HepG2 (cell line): ENCODE measurements at regions not wholly inside any gene's neighbourhood (a gene's known extent, or its start where the extent isn't known, plus 50 kb on each side); places are given as distances from the start of the nearest gene placed in this dataset.

Source experiments
- ATAC-seq: fragments of 200-7000 bp; cut with Tn5 transposase; 3 replicates; pipeline ENCODE4 v1.9.1; 2020; ENCODE audit warnings: mild to moderate bottlenecking, moderate library complexity
- BruUV-seq: library from RNA; stranded (reverse); fragments of 400-500 nt; replicated peaks from 2 replicates; lab custom pipeline; 2021; lab: Mats Ljungman, UMichigan
- CTCF ChIA-PET: fragments of 300-600 bp; formaldehyde crosslinking; extraction: SDS; loops from one replicate; lab custom pipeline; 2021; ENCODE audit warnings: low total read pairs, inconsistent platforms, low intra/inter-chr PET ratio; lab: Yijun Ruan, JAX
- POLR2A ChIA-PET: fragments of 350-600 bp; sonication (Branson Sonifier 250); formaldehyde crosslinking; loops from one replicate; lab custom pipeline; 2020; ENCODE audit warnings: antibody characterized with exemption, inconsistent platforms; lab: Yijun Ruan, JAX
- DNase-seq: peaks from one replicate; pipeline ENCODE4 v3.0.0-alpha.2; 2015; ENCODE audit warnings: low spot score
- FAIRE-seq: peaks from 3 replicates; lab custom pipeline; 2011; peaks lifted over from hg19 to GRCh38; lab: Jason Lieb, UNC
- H2AFZ ChIP-seq: one replicate; pipeline ENCODE4 v1.6.1; 2011; ENCODE audit warnings: low read length, inconsistent platforms
- H3K27ac ChIP-seq: fragments of 300-600 bp; 3 replicates; pipeline ENCODE4 v1.8.0; 2011; ENCODE audit warnings: mixed run types, mild to moderate bottlenecking, mixed read lengths, low read length, inconsistent platforms; ENCODE audit not compliant: insufficient read depth; ENCODE audit errors: extremely low read length
- H3K27me3 ChIP-seq, 2 experiments: fragments of 200-600 bp in 1 of 2; 2 replicates in 1 of 2; 3 replicates in 1 of 2; pipeline versions ENCODE4 v1.6.0 to v1.8.0; 2011; ENCODE audit warnings: low read length in 2 of 2, mild to moderate bottlenecking in 2 of 2, moderate library complexity in 2 of 2, inconsistent platforms in 1 of 2; ENCODE audit not compliant: insufficient read depth in 2 of 2, control insufficient read depth in 1 of 2
- H3K36me3 ChIP-seq, 2 experiments: fragments of 200-600 bp in 1 of 2; replicated peaks in 1 of 2; 2 replicates in 1 of 2; 3 replicates in 1 of 2; pipeline versions ENCODE4 v1.5.1 to v1.8.0; 2011; ENCODE audit warnings: low read length in 2 of 2, inconsistent platforms in 1 of 2; ENCODE audit not compliant: insufficient read depth in 2 of 2, control insufficient read depth in 1 of 2
- H3K4me1 ChIP-seq: 2 replicates; pipeline ENCODE4 v1.5.1; 2012; ENCODE audit warnings: low read length, inconsistent platforms; ENCODE audit not compliant: insufficient read depth
- H3K4me2 ChIP-seq: 2 replicates; pipeline ENCODE4 v1.6.0; 2011; ENCODE audit warnings: low read depth, low read length, inconsistent platforms
- H3K4me3 ChIP-seq, 3 experiments: fragments of 200-600 bp in 1 of 3; sonication (generic), shearing (Covaris generic) in 1 of 3; replicated peaks in 1 of 3; 2 replicates each; pipeline ENCODE4 v1.5.1; 2011 to 2016; ENCODE audit warnings: low read length in 3 of 3, inconsistent platforms in 2 of 3, low read depth in 2 of 3, mild to moderate bottlenecking in 2 of 3, control low read depth in 1 of 3, mixed read lengths in 1 of 3; ENCODE audit not compliant: insufficient read depth in 1 of 3
- H3K79me2 ChIP-seq: one replicate; pipeline ENCODE4 v1.6.1; 2011; ENCODE audit warnings: low read length, inconsistent platforms; ENCODE audit not compliant: insufficient read depth
- H3K9ac ChIP-seq: 2 replicates; pipeline ENCODE4 v1.6.0; 2011; ENCODE audit warnings: mild to moderate bottlenecking, low read depth, low read length, inconsistent platforms; ENCODE audit not compliant: insufficient read depth
- H3K9me3 ChIP-seq: 2 replicates; pipeline ENCODE4 v1.5.1; 2012; ENCODE audit warnings: mild to moderate bottlenecking, low read length
- H4K20me1 ChIP-seq: 2 replicates; pipeline ENCODE4 v1.6.0; 2011; ENCODE audit warnings: inconsistent platforms, mild to moderate bottlenecking, low read length, moderate library complexity; ENCODE audit not compliant: insufficient read depth
- FOSL2 ChIP-seq: sonication (generic); formaldehyde crosslinking; IDR thresholded peaks from 2 replicates; pipeline ENCODE4 v1.4.0; 2020; ENCODE audit warnings: missing genetic modification reagents
- FOXA1 ChIP-seq, 2 experiments: fragments of 450-650 bp in 1 of 2; sonication (generic) in 1 of 2; formaldehyde crosslinking in 1 of 2; IDR thresholded peaks; 2 replicates each; pipeline versions ENCODE4 v1.4.0 to v1.6.1; 2016 to 2020; ENCODE audit warnings: missing genetic modification reagents in 1 of 2
- MAFG ChIP-seq: sonication (generic); formaldehyde crosslinking; IDR thresholded peaks from 2 replicates; pipeline ENCODE4 v1.5.1; 2020; ENCODE audit warnings: mild to moderate bottlenecking, missing genetic modification reagents
- NFE2L2 ChIP-seq: fragments of 150-350 bp; IDR thresholded peaks from 2 replicates; pipeline ENCODE4 v1.6.1; 2014; ENCODE audit warnings: low read length
- ZNF567 ChIP-seq: sonication (generic); formaldehyde crosslinking; IDR thresholded peaks from 2 replicates; pipeline ENCODE4 v1.8.1; 2023; ENCODE audit warnings: mild to moderate bottlenecking, missing genetic modification reagents, borderline replicate concordance
- ZNF670 ChIP-seq: sonication (generic); formaldehyde crosslinking; IDR thresholded peaks from 2 replicates; pipeline ENCODE4 v1.8.0; 2022; ENCODE audit warnings: mild to moderate bottlenecking, missing genetic modification reagents, borderline replicate concordance
- ZNF761 ChIP-seq: sonication (generic); formaldehyde crosslinking; conservative IDR thresholded peaks from 2 replicates; pipeline ENCODE4 v1.4.0; 2020; ENCODE audit warnings: mild to moderate bottlenecking, missing genetic modification reagents
- WGBS: methylation state at CpG from one replicate; pipeline ENCODE4 v1.1.6; 2017; ENCODE audit warnings: low lambda C conversion rate; 5-methylcytosine and 5-hydroxymethylcytosine counted together
- in situ Hi-C: cut with HindIII; loops from 2 replicates; pipeline ENCODE4 v1.10.0; 2017; ENCODE audit warnings: low pct_unique_long_range_greater_than_20kb; ENCODE audit not compliant: extremely low pct_ligation_motif_present
- intact Hi-C: fragments of 100-400 bp; cut with micrococcal nuclease; formaldehyde crosslinking; loops from one replicate; pipeline ENCODE4 v1.10.0; 2022; ENCODE audit not compliant: unreplicated experiment
- TF ChIP-seq, protein P1 (sequence below): sonication (generic); formaldehyde crosslinking; IDR thresholded peaks from 2 replicates; pipeline ENCODE4 v1.4.0; 2020; ENCODE audit warnings: missing genetic modification reagents
- TF ChIP-seq, protein P2 (sequence below): fragments of 450-650 bp; IDR thresholded peaks from 2 replicates; pipeline ENCODE4 v1.6.1; 2017; ENCODE audit warnings: mild to moderate bottlenecking
- TF ChIP-seq, protein P3 (sequence below): sonication (generic); formaldehyde crosslinking; IDR thresholded peaks from 2 replicates; pipeline ENCODE4 v1.9.0; 2021; ENCODE audit warnings: missing genetic modification reagents, mild to moderate bottlenecking, borderline replicate concordance

DNA sequence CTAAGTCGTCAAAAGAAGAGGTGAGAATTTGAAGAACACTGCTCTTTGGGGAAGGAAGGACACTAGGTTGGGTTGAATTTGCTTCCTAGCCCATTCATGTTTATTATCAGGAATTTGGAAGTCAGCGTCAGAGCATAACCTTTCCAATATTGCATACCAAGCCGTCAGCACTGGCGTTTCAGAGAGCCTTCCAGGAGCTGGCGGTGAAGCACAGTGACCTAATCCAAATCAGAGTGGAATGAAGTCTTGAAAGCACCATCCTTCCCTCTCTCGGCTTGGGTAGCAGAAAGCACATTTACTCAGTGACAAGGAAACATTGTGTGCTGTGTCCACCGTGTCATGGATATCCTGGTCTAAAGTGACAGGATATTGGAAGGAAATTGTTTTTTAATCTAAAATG lies 240.3 kb upstream of the PELI2 start:
- no peaks in the 10 kb centered on the region for H3K4me1 ChIP-seq
- intact Hi-C loops = no loop called here
- H3K4me2 ChIP-seq = no peak overlapping the region
- H3K9ac ChIP-seq = no peak overlapping the region
- no peaks in the 10 kb centered on the region for H3K79me2 ChIP-seq
- POLR2A ChIA-PET = no interaction called here
- peaks cover 0 to 23% of the 10 kb centered on the region in 2 experiments for H3K27me3 ChIP-seq
- no peak for DNase-seq
- no TSS peak for BruUV-seq
- in situ Hi-C loops = no loop called here
- no peaks in the 10 kb centered on the region for H4K20me1 ChIP-seq
- TF ChIP-seq, protein P1, sequence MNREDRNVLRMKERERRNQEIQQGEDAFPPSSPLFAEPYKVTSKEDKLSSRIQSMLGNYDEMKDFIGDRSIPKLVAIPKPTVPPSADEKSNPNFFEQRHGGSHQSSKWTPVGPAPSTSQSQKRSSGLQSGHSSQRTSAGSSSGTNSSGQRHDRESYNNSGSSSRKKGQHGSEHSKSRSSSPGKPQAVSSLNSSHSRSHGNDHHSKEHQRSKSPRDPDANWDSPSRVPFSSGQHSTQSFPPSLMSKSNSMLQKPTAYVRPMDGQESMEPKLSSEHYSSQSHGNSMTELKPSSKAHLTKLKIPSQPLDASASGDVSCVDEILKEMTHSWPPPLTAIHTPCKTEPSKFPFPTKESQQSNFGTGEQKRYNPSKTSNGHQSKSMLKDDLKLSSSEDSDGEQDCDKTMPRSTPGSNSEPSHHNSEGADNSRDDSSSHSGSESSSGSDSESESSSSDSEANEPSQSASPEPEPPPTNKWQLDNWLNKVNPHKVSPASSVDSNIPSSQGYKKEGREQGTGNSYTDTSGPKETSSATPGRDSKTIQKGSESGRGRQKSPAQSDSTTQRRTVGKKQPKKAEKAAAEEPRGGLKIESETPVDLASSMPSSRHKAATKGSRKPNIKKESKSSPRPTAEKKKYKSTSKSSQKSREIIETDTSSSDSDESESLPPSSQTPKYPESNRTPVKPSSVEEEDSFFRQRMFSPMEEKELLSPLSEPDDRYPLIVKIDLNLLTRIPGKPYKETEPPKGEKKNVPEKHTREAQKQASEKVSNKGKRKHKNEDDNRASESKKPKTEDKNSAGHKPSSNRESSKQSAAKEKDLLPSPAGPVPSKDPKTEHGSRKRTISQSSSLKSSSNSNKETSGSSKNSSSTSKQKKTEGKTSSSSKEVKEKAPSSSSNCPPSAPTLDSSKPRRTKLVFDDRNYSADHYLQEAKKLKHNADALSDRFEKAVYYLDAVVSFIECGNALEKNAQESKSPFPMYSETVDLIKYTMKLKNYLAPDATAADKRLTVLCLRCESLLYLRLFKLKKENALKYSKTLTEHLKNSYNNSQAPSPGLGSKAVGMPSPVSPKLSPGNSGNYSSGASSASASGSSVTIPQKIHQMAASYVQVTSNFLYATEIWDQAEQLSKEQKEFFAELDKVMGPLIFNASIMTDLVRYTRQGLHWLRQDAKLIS = no peak
- TF ChIP-seq ZNF761 (CRISPR knock-in tag) (no peak), ZNF670 (no peak), MAFG (CRISPR knock-in tag) (no peak)
- TF ChIP-seq, all 625 proteins: peak for 0
- Histone ChIP-seq H3K9me3 (no peaks in the 10 kb centered on the region), H2AFZ (no peak overlapping the region), H3K27ac (no peak overlapping the region), H3K4me3 (no peak overlapping the region), H3K36me3 (no peaks in the 10 kb centered on the region)
- FAIRE-seq (no peak), ATAC-seq (no peak)
- CTCF ChIA-PET = no interaction called here
- 1% methylated on average over 7 of the region's 7 CpGs for WGBS

DNA sequence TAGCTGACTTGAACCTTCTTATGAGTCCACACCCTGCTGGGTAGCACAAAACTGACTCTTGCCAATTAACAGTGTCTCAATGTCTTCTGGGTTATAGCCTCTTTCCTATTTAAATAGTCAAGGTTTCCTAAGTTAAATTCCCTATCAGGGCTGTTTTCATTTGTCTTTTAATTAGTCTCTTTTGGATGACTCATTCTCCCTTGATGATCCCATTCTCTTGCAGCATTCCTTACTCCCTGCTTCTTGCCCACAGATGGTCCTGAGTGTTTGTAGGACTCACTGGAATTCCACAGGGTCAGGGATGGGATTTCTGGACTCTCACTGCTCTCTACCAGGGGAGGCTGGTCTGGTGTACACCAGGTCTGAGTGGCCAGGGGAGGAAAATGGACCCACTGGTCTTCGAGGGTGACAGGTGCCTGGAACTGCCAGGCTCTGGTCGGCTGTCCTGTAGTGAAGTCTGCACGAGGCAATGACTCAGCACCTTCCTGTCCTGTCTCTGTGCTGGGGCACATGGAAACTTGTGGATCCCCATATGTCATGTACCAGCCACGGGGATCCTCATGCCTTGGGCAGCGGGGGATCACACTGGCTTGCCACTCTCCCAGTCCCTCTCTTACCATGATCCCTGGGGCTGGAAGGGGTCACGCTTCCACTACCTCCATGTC lies 236.5 kb upstream of the PELI2 start:
- no TSS peak for BruUV-seq
- Histone ChIP-seq H4K20me1 (no peaks in the 10 kb centered on the region), H3K9ac (no peak overlapping the region), H2AFZ (no peak overlapping the region), H3K27me3 (no peaks in the 10 kb centered on the region; a peak in 1 of 5 replicates), H3K4me2 (no peak overlapping the region), H3K27ac (no peak overlapping the region), H3K36me3 (no peaks in the 10 kb centered on the region), H3K79me2 (no peaks in the 10 kb centered on the region), H3K4me3 (no peak overlapping the region), H3K4me1 (no peaks in the 10 kb centered on the region), H3K9me3 (no peaks in the 10 kb centered on the region)
- CTCF ChIA-PET = no interaction called here
- FAIRE-seq = no peak
- WGBS = 10% methylated on average over 3 of the region's 6 CpGs
- intact Hi-C loops (no loop called here), in situ Hi-C loops (no loop called here)
- DNase-seq = no peak
- no peak for ATAC-seq
- POLR2A ChIA-PET = no interaction called here
- TF ChIP-seq NFE2L2 = peak; percentile 76
- TF ChIP-seq, protein P2, sequence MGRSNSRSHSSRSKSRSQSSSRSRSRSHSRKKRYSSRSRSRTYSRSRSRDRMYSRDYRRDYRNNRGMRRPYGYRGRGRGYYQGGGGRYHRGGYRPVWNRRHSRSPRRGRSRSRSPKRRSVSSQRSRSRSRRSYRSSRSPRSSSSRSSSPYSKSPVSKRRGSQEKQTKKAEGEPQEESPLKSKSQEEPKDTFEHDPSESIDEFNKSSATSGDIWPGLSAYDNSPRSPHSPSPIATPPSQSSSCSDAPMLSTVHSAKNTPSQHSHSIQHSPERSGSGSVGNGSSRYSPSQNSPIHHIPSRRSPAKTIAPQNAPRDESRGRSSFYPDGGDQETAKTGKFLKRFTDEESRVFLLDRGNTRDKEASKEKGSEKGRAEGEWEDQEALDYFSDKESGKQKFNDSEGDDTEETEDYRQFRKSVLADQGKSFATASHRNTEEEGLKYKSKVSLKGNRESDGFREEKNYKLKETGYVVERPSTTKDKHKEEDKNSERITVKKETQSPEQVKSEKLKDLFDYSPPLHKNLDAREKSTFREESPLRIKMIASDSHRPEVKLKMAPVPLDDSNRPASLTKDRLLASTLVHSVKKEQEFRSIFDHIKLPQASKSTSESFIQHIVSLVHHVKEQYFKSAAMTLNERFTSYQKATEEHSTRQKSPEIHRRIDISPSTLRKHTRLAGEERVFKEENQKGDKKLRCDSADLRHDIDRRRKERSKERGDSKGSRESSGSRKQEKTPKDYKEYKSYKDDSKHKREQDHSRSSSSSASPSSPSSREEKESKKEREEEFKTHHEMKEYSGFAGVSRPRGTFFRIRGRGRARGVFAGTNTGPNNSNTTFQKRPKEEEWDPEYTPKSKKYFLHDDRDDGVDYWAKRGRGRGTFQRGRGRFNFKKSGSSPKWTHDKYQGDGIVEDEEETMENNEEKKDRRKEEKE = no peak
- TF ChIP-seq, protein P3, sequence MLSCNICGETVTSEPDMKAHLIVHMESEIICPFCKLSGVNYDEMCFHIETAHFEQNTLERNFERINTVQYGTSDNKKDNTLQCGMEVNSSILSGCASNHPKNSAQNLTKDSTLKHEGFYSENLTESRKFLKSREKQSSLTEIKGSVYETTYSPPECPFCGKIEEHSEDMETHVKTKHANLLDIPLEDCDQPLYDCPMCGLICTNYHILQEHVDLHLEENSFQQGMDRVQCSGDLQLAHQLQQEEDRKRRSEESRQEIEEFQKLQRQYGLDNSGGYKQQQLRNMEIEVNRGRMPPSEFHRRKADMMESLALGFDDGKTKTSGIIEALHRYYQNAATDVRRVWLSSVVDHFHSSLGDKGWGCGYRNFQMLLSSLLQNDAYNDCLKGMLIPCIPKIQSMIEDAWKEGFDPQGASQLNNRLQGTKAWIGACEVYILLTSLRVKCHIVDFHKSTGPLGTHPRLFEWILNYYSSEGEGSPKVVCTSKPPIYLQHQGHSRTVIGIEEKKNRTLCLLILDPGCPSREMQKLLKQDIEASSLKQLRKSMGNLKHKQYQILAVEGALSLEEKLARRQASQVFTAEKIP (CRISPR knock-in tag) = no peak
- TF ChIP-seq FOXA1 (IDR thresholded peaks at IDR 0.05) = no peak
- TF ChIP-seq FOXA1 (CRISPR knock-in tag; IDR thresholded peaks at IDR 0.05) = no peak
- 0 out of 2 replicates have a peak, but pooled peaks have one; percentile 10 for TF ChIP-seq FOSL2
- TF ChIP-seq ZNF567 = no peak
